ENCODE measurements at regions not wholly inside any gene's neighbourhood (a gene's known extent, or its start where the extent isn't known, plus 50 kb on each side); places are given as distances from the start of the nearest gene placed in this dataset.

GRCh38 chr9:75810063-75810462 is 80.4 kb upstream of the PCSK5 start:
- Histone ChIP-seq H3K9ac (ENCODE audit: low read depth, low read length, poor library complexity, severe bottlenecking) (no peak overlapping the region), H4K20me1 (ENCODE audit: insufficient read depth, low read length, poor library complexity, severe bottlenecking) (no peaks in the 10 kb centered on the region), H3F3A (ENCODE audit: low read depth) (no peaks in the 10 kb centered on the region), H3K4me3 (ENCODE audit: low read length, poor library complexity, severe bottlenecking) (no peak overlapping the region), H2AFZ (ENCODE audit: low read length) (no peak overlapping the region), H3K79me2 (ENCODE audit: insufficient read depth, low read length) (no peaks in the 10 kb centered on the region), H3K4me1 (ENCODE audit: insufficient read depth, low read length, poor library complexity, severe bottlenecking) (no peaks in the 10 kb centered on the region), H3K36me3 (ENCODE audit: insufficient read depth, low read length) (no peaks in the 10 kb centered on the region), H3K4me2 (ENCODE audit: low read depth, low read length, poor library complexity, severe bottlenecking) (no peak overlapping the region), H3K9me2 (replicated peaks; ENCODE audit: low read depth, low read length) (no peaks in the 10 kb centered on the region), H3K27me3 (ENCODE audit: insufficient read depth, low read length, poor library complexity, severe bottlenecking) (no peaks in the 10 kb centered on the region), H3K9me3 (ENCODE audit: insufficient read depth, low read depth, low read length) (no peaks in the 10 kb centered on the region)
- TF ChIP-seq EZH2phosphoT487 (IDR thresholded peaks at IDR 0.05; ENCODE audit: borderline replicate concordance) (no peak), CTCF (conservative IDR thresholded peaks at IDR 0.05; ENCODE audit: low read length) (no peak)

DNA sequence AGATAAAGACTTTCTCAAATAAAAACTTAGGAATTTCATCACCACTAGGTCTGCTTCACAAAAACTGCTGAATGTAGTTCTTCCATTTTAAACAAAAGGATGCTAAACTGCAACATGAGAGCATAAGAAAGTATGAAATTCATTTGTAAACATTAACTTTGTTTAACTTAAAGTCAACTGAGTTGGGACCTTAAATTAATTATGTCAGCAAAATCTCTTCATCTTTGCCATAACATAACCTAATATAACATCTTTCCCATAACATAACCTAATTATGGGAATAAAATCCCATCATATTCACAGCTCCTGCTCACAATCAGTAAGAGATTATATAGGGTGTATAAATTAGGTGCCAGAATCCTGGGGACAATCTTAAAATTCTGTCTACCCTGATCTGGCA is 78.8 kb upstream of the PCSK5 start:
- Histone ChIP-seq H3K79me2 (ENCODE audit: insufficient read depth, low read length) (no peaks in the 10 kb centered on the region), H3F3A (ENCODE audit: low read depth) (no peaks in the 10 kb centered on the region), H4K20me1 (ENCODE audit: insufficient read depth, low read length, poor library complexity, severe bottlenecking) (no peaks in the 10 kb centered on the region), H3K27me3 (ENCODE audit: insufficient read depth, low read length, poor library complexity, severe bottlenecking) (no peaks in the 10 kb centered on the region), H3K4me2 (ENCODE audit: low read depth, low read length, poor library complexity, severe bottlenecking) (no peak overlapping the region), H3K4me1 (ENCODE audit: insufficient read depth, low read length, poor library complexity, severe bottlenecking) (no peaks in the 10 kb centered on the region), H2AFZ (ENCODE audit: low read length) (no peak overlapping the region), H3K9me3 (ENCODE audit: insufficient read depth, low read depth, low read length) (no peaks in the 10 kb centered on the region), H3K9me2 (replicated peaks; ENCODE audit: low read depth, low read length) (no peaks in the 10 kb centered on the region), H3K9ac (ENCODE audit: low read depth, low read length, poor library complexity, severe bottlenecking) (no peak overlapping the region), H3K4me3 (ENCODE audit: low read length, poor library complexity, severe bottlenecking) (no peak overlapping the region), H3K36me3 (ENCODE audit: insufficient read depth, low read length) (no peaks in the 10 kb centered on the region)
- TF ChIP-seq EZH2phosphoT487 (IDR thresholded peaks at IDR 0.05; ENCODE audit: borderline replicate concordance) (no peak), CTCF (conservative IDR thresholded peaks at IDR 0.05; ENCODE audit: low read length) (no peak)

GRCh38 chr9:75812141-75812540 is 78.3 kb upstream of the PCSK5 start:
- Histone ChIP-seq H3K4me3 (ENCODE audit: low read length, poor library complexity, severe bottlenecking) (no peak overlapping the region), H3K4me2 (ENCODE audit: low read depth, low read length, poor library complexity, severe bottlenecking) (no peak overlapping the region), H3F3A (ENCODE audit: low read depth) (no peaks in the 10 kb centered on the region), H3K9me2 (replicated peaks; ENCODE audit: low read depth, low read length) (no peaks in the 10 kb centered on the region), H3K9ac (ENCODE audit: low read depth, low read length, poor library complexity, severe bottlenecking) (no peak overlapping the region), H3K36me3 (ENCODE audit: insufficient read depth, low read length) (no peaks in the 10 kb centered on the region), H3K79me2 (ENCODE audit: insufficient read depth, low read length) (no peaks in the 10 kb centered on the region), H4K20me1 (ENCODE audit: insufficient read depth, low read length, poor library complexity, severe bottlenecking) (no peaks in the 10 kb centered on the region), H3K4me1 (ENCODE audit: insufficient read depth, low read length, poor library complexity, severe bottlenecking) (no peaks in the 10 kb centered on the region), H2AFZ (ENCODE audit: low read length) (no peak overlapping the region), H3K27me3 (ENCODE audit: insufficient read depth, low read length, poor library complexity, severe bottlenecking) (no peaks in the 10 kb centered on the region), H3K9me3 (ENCODE audit: insufficient read depth, low read depth, low read length) (no peaks in the 10 kb centered on the region)
- TF ChIP-seq CTCF (conservative IDR thresholded peaks at IDR 0.05; ENCODE audit: low read length) (no peak), EZH2phosphoT487 (IDR thresholded peaks at IDR 0.05; ENCODE audit: borderline replicate concordance) (no peak)

Measured in Loucy (cell line).